GM18870 (cell line): ENCODE measurements at regions not wholly inside any gene's neighbourhood (a gene's known extent, or its start where the extent isn't known, plus 50 kb on each side); places are given as distances from the start of the nearest gene placed in this dataset.
"Not testable (repeated sequence)": the region's sequence is repeated elsewhere in the genome, so short reads cannot be mapped to it uniquely, and the experiment has no call there.

Source experiments
- ATAC-seq: cut with Tn5 transposase; IDR thresholded peaks from one replicate; pipeline ENCODE4 v1.9.1; 2021; ENCODE audit warnings: moderate library complexity; ENCODE audit not compliant: unreplicated experiment

- ATAC-seq = no peak
Measured at GRCh38 chr5:10130881-10131280, 118.8 kb downstream of the ATPSCKMT start.

GRCh38 chr5:10126900-10127299 lies 122.8 kb downstream of the ATPSCKMT start:
- no peak for ATAC-seq

GRCh38 chr5:10125116-10125515 lies 124.6 kb downstream of the ATPSCKMT start:
- ATAC-seq = no peak

- no peak for ATAC-seq
Measured at GRCh38 chr5:10124287-10124686, 125.4 kb downstream of the ATPSCKMT start.

- ATAC-seq = no peak
Measured at GRCh38 chr5:10123254-10123989, 126.3 kb downstream of the ATPSCKMT start.

- ATAC-seq = no peak
Measured at GRCh38 chr5:10122076-10122726, 127.5 kb downstream of the ATPSCKMT start.

- no peak for ATAC-seq
Measured at GRCh38 chr5:10120934-10121333, 128.8 kb downstream of the ATPSCKMT start.

GRCh38 chr5:10118150-10118549 lies 131.5 kb downstream of the ATPSCKMT start:
- no peak for ATAC-seq

- no peak for ATAC-seq
Measured at GRCh38 chr5:10116594-10116993, 133.1 kb downstream of the ATPSCKMT start.

GRCh38 chr5:10115669-10116068 lies 134.0 kb downstream of the ATPSCKMT start:
- ATAC-seq = no peak

- ATAC-seq = peak; percentile 66
Measured at GRCh38 chr5:10111571-10111970, 138.1 kb downstream of the ATPSCKMT start.

GRCh38 chr5:10110228-10110627 lies 139.5 kb downstream of the ATPSCKMT start:
- ATAC-seq = no peak

- no peak for ATAC-seq
Measured at GRCh38 chr5:10109299-10109698, 140.4 kb downstream of the ATPSCKMT start.

- no peak for ATAC-seq
Measured at GRCh38 chr5:10106806-10107205, 142.9 kb downstream of the ATPSCKMT start.

- ATAC-seq = no peak
Measured at GRCh38 chr5:10106285-10106684, 143.4 kb downstream of the ATPSCKMT start.

GRCh38 chr5:10102706-10103497 lies 146.8 kb downstream of the ATPSCKMT start:
- ATAC-seq = no peak

GRCh38 chr5:10102235-10102634 lies 147.5 kb downstream of the ATPSCKMT start:
- not testable (repeated sequence) for ATAC-seq

- no peak for ATAC-seq
Measured at GRCh38 chr5:10099548-10099947, 150.1 kb downstream of the ATPSCKMT start.

- ATAC-seq = no peak
Measured at GRCh38 chr5:10091701-10092100, 158.0 kb downstream of the ATPSCKMT start.

GRCh38 chr5:10090074-10090473 lies 159.6 kb downstream of the ATPSCKMT start:
- no peak for ATAC-seq

GRCh38 chr5:10085185-10085584 lies 164.5 kb downstream of the ATPSCKMT start:
- ATAC-seq = no peak

GRCh38 chr5:10081584-10081983 lies 168.1 kb downstream of the ATPSCKMT start:
- ATAC-seq = no peak
